ENCODE measurements at regions not wholly inside any gene's neighbourhood (a gene's known extent, or its start where the extent isn't known, plus 50 kb on each side); places are given as distances from the start of the nearest gene placed in this dataset.
A peak's percentile ranks its signal among the peaks of the same experiment; 100 is the strongest.
"Not testable (repeated sequence)": the region's sequence is repeated elsewhere in the genome, so short reads cannot be mapped to it uniquely, and the experiment has no call there.

DNA sequence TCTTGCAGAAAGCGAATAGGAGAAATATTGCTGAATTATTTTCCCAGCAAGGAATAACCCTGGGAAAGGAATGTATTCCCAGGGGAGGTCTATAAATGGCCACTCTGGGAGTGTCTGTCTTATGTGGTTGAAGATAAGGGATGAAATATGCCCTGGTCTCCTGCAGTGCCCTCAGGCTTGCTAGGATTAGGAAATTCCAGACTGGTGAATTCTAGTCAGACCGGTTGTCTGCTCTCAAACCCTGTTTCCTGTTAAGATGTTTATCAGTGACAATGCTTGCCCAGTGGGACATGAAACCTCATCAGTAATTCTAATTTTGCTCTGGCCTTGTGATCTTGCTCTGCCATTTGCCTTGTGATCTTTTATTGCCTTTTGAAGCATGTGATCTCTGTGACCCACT lies 148.2 kb upstream of the CHODL start:
- not testable (repeated sequence) for DNase-seq

DNA sequence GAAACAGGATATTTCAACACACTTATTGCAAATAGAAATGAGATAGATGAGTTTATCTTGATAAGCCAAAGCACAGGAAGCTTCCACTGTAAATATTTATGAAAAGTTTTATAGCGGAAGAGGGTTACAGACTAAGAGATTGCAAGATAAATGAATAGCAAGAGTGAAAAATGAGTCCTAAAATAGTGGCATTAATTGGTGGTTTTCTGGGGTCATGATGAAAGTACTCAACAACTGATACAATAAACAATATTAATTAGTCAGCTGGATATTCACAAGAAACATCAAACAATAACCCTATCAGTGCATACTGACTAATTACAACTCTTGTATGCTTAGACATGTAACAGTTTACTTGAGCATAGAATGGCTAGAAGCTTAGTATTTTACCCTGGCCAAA lies 154.8 kb upstream of the CHODL start:
- DNase-seq = no peak

- DNase-seq = no peak
These were observed 174.2 kb upstream of the CHODL start for GRCh38 chr21:18070392-18070791.

DNA sequence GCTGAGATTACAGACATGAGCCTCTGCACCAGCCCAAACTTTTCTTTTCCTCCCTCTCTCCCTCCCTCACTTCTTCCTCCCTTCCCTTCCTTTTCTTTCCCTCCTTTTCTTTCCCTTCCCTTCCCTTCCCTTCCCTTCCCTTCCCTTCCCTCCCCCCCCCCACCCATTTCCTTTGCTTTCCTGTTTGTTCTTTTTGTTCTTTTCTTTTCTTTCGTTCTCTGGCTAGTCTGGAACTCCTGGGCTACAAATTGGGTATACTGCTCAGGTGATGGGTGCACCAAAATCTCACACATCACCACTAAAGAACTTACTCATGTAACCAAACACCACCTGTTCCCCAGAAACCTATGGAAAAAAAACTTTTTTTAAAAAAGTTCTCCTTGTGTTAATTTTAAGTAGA lies 174.8 kb upstream of the CHODL start:
- no peak for DNase-seq

- no peak for DNase-seq
These were observed 184.2 kb upstream of the CHODL start for GRCh38 chr21:18060402-18060801.

DNA sequence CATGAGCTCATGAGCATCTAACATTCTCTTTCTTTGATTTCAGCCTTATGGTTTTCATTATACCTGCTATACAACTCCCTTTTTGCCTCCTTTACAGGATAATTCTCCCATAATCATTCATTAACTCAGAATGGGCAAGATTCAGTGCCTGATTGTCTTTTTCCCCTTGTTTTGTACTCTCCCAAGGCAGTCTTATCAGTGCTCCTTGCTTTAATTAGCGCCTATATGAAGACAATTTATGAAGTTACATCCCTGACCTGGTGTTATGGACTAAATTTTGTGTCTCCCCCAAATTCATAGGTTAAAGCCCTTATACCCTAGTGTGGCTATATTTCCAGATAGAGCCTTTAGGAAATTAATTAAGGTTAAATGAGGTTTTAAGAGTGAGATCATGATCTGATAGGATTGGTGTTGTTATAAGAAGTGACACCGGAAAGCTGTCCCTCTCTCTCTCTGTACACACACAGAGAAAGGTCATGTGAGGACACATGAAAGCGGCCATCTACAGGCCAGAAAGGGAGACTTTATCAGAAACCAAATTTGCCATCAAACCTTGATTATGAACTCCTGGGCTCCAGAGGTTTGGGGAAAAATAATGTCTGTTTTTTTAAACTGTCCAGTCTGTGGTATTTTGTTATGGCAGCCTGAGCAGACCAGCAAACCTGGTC lies 185.8 kb upstream of the CHODL start:
- no peak for DNase-seq

DNA sequence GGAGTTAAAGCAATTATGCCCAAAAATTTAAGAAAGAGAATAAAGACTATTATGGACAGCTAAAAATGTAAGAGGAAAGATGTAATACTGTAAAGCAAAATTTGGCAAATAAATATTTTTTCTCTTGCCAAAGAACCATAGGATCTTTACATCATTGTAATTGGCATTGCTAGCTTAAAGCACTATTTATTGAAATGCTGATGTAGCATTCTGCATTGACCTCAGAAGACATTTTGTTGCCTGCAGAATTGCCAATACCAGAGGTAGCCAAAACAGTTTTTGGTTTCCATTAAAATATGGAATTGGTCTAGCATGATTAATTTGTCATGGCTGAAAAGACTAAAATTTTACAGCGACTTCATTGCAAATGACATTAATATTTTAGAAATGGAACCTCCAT lies 191.5 kb upstream of the CHODL start:
- no peak for DNase-seq

- DNase-seq = no peak
These were observed 195.2 kb upstream of the CHODL start for GRCh38 chr21:18049461-18049860.

GRCh38 chr21:18041012-18041411 lies 203.6 kb upstream of the CHODL start:
- DNase-seq = peak; percentile 18

DNA sequence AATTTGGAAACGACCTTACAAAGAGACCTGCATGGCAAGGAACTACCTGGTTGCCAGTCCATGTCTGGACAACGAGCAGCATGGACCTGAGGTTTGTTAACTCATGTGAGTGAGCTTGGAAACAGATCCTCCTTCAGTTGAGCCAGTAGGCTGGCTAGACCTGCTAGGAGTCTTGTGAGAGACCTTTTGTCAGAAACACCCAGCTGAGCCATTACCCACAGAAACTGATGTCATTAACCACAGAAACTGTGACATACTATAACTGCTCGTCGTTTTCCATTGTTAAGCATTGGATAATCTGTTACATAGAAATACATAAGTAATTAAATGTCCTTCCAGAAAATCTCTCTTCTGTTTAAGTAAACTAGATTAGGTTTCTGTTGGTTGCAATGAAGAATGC lies 211.1 kb upstream of the C21orf91 start:
- DNase-seq = peak; percentile 1

GRCh38 chr21:18026359-18026758 lies 207.2 kb upstream of the C21orf91 start:
- DNase-seq = no peak

- no peak for DNase-seq
These were observed 204.6 kb upstream of the C21orf91 start for GRCh38 chr21:18023711-18024110.

- DNase-seq = no peak
These were observed 204.0 kb upstream of the C21orf91 start for GRCh38 chr21:18023157-18023556.

DNA sequence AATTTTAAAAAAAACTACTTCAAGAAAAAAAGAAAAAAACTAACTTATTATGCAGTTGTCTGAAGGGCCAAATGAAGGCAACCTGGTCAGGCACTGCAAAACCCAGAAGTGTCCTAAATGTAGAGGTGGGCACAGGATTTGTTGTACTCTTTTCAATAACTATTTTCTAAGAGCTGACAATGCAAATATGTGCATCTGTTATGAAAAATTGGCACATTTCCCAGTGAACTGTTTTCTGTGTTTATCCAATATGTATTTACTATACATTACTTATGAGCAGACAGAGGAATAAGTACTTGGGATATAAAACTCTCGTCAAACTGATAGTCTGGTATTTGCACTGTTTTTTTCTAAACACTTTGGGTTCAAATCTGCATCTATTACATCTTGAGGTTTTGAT lies 188.0 kb upstream of the C21orf91 start:
- DNase-seq = no peak

DNA sequence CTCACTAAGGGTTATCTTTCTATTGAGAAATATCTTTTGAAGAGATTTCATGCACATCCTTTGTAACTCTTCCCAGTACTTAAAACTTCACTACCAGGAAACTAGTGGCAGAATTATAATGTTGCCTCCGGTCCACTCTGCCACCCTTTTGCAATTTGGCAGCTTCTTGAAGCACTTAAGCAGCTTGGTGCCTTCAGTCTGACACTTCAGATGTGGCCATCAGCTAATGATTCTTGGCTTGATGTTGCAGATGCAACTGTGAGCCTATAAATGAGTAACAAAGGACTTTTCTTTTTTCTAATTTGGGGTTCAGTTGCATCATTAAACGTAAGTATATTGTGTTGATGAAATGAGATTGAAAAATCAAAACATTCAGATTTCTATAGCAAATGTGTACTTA lies 187.5 kb upstream of the C21orf91 start:
- no peak for DNase-seq

DNA sequence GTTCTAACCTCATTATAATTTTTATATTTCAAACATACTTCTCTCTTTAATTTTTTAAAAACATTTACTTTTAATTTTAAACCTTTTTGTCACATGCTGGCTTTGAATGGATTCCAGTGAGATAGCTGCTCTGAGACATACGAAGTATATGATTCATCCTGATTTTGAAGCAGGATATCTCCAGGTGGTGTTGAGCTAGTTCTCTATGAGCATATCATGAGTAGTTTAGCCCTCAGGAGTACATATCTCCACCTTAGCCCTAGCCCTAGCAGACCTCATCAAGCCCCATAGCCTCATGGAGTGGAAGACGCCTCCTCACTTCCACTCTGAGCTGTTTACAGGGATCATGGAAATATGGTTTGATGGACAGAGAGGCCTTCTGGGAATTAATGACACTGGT lies 183.2 kb upstream of the C21orf91 start:
- no peak for DNase-seq

GRCh38 chr21:18000981-18001686 lies 182.0 kb upstream of the C21orf91 start:
- no peak for DNase-seq

DNA sequence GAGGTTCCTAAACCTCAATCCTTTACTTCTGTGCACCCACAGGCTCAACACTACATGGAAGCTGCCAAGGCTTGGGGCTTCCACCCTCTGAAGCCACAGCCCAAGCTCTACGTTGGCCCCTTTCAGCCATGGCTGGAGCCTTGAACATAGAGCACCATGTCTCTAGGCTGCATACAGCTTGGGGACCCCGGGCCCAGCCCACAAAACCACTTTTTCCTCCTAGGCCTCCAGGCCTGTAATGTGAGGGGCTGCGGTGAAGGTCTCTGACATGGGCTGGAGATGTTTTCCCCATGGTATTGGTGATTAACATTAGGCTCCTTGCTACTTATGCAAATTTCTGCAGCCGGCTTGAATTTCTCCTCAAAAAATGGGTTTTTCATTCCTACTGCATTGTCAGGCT lies 179.4 kb upstream of the C21orf91 start:
- DNase-seq = not testable (repeated sequence)

GRCh38 chr21:17989780-17990179 lies 170.6 kb upstream of the C21orf91 start:
- no peak for DNase-seq

DNA sequence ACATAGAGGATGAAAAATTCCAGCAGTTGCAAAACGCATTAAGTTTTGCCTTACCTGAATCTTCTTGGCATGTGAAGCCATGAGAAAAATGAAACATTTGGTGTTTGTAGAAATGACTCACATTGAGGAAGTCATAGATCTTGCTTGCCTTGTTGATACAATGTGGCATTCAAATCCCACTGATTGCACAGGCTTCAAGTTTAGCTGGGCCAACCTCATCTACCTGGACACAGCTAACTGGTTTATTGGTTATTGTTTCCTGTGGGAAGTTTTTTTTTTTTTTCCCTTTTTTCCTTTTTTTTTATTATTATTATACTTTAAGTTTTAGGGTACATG lies 168.9 kb upstream of the C21orf91 start:
- no peak for DNase-seq

- no peak for DNase-seq
These were observed 168.4 kb upstream of the C21orf91 start for GRCh38 chr21:17987382-17988101.

DNA sequence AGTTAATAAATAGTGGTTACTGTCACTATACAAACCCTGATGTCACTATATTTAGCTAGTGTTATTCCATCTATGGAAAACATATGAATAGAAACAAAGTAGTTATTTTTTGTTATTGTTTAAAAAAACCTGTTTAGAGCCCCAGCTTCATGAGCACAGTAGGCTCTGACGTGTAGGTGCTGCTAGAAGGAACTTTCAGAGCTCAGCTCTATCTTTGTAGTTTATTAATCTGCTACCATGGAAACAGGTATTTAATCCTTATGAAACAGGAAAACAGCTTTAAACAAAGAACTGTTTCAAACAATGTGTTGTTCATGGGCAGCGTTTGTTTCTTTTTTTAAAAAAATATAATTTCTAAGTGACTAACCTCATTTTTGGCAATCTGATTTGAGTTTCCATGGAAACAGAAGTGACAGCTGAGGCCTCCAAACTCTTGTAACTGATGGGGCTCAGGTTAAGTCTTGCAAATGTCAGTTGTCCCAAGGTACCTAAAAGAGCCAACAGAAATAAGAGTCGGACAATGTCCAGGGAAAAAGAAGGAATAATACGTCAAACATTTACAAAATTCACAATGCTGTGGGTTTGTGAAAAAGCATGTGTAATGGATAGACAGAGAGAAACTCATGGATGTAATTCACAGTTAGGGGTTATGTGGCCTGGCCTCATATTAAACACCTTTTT lies 162.0 kb upstream of the C21orf91 start:
- no peak for DNase-seq

DNA sequence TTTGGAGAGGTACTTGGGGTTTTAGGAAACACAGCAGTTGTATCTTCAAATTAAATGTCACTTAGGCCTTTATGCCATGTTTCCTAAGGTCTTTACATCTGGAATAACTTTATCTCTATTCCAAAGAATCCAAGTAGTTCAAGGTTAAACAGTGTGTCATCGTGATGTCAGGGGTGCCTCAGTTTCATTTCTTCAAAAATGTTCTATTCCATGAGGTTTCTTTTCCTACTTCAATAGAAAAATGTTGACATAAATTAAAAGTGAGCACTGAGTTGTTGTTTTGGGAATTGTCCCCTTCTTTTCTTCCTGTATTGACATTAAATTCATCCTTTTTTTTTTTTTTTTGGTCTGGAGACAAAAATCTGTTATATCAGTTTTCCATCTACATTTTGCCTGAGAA lies 160.6 kb upstream of the C21orf91 start:
- DNase-seq = no peak

- no peak for DNase-seq
These were observed 159.7 kb upstream of the C21orf91 start for GRCh38 chr21:17978895-17979294.
